Esophagus muscularis mucosa (tissue), 4 donors: ENCODE measurements at regions not wholly inside any gene's neighbourhood (a gene's known extent, or its start where the extent isn't known, plus 50 kb on each side); places are given as distances from the start of the nearest gene placed in this dataset.

Experiments used
- DNase-seq: peaks from one replicate; pipeline ENCODE4 v3.0.0-alpha.2; 2017; ENCODE audit errors: extremely low spot score
- H3K27ac ChIP-seq, 4 donors: fragments of 200-600 bp; sonication (generic); replicated peaks in 1 of 4; 1 replicate in 3 of 4; 2 replicates in 1 of 4; pipeline ENCODE4 v1.5.1; 2016 to 2019; ENCODE audit warnings: mild to moderate bottlenecking in 1 of 4
- H3K27me3 ChIP-seq, 4 donors: fragments of 200-600 bp; sonication (generic); one replicate each; pipeline versions ENCODE4 v1.5.1 to v1.6.0; 2016 to 2019
- H3K36me3 ChIP-seq, 4 donors: fragments of 200-600 bp; sonication (generic); one replicate each; pipeline ENCODE4 v1.5.1; 2016 to 2019
- H3K4me1 ChIP-seq, 4 donors: fragments of 200-600 bp; sonication (generic); one replicate each; pipeline ENCODE4 v1.5.1; 2016 to 2019
- H3K4me3 ChIP-seq, 4 donors: fragments of 200-600 bp; sonication (generic); 1 replicate in 2 of 4; 2 replicates in 2 of 4; pipeline ENCODE4 v1.5.1; 2016 to 2019; ENCODE audit warnings: mild to moderate bottlenecking in 4 of 4, moderate library complexity in 1 of 4
- H3K9me3 ChIP-seq, 4 donors: fragments of 200-600 bp; sonication (generic); 1 replicate in 3 of 4; 2 replicates in 1 of 4; pipeline ENCODE4 v1.5.1; 2016 to 2019
- CTCF ChIP-seq, 3 experiments: fragments of 200-600 bp in 2 of 3; fragments of 450-650 bp in 1 of 3; sonication (generic) in 2 of 3; IDR thresholded peaks; one replicate each; pipeline ENCODE4 v1.5.1; 2017 to 2019; ENCODE audit warnings: antibody characterized with exemption in 3 of 3, mild to moderate bottlenecking in 2 of 3, moderate library complexity in 1 of 3
- EP300 ChIP-seq: sonication (generic); formaldehyde crosslinking; IDR thresholded peaks from one replicate; pipeline ENCODE4 v1.6.1; 2017; ENCODE audit warnings: antibody characterized with exemption
- POLR2A ChIP-seq: fragments of 450-650 bp; IDR thresholded peaks from one replicate; pipeline ENCODE4 v1.6.1; 2017; ENCODE audit warnings: antibody characterized with exemption, moderate library complexity, mild to moderate bottlenecking, low read depth
- POLR2AphosphoS5 ChIP-seq, 2 donors: sonication (generic); formaldehyde crosslinking; IDR thresholded peaks; one replicate each; pipeline ENCODE4 v1.6.1; 2017; ENCODE audit warnings: antibody characterized with exemption in 2 of 2
- WGBS: methylation state at CpG from one replicate; pipeline ENCODE4 v1.1.5; 2018; 5-methylcytosine and 5-hydroxymethylcytosine counted together
- intact Hi-C: fragments of 100-400 bp; cut with DNase I; formaldehyde crosslinking; loops from one replicate; pipeline ENCODE4 v1.15.1; 2023

- H3K27ac ChIP-seq = no peak overlapping the region
- no peak overlapping the region for H3K4me3 ChIP-seq
- H3K9me3 ChIP-seq = no peaks in the 10 kb centered on the region
- intact Hi-C loops = no loop called here
- WGBS = 82% methylated on average over 1 of the region's 1 CpG
- TF ChIP-seq POLR2A (no peak), CTCF (IDR thresholded peaks at IDR 0.05) (no peak), POLR2AphosphoS5 (IDR thresholded peaks at IDR 0.05) (no peak)
- H3K4me1 ChIP-seq = no peaks in the 10 kb centered on the region
- H3K27me3 ChIP-seq = no peaks in the 10 kb centered on the region
- H3K36me3 ChIP-seq = no peaks in the 10 kb centered on the region
- DNase-seq = no peak
Observed at GRCh38 chr7:53420550-53420949, 385.1 kb downstream of the POM121L12 start.

GRCh38 chr7:53422291-53422690, 386.9 kb downstream of the POM121L12 start:
- no peak overlapping the region for H3K4me3 ChIP-seq
- no peaks in the 10 kb centered on the region for H3K9me3 ChIP-seq
- TF ChIP-seq CTCF (IDR thresholded peaks at IDR 0.05) (no peak), POLR2AphosphoS5 (IDR thresholded peaks at IDR 0.05) (no peak), EP300 (no peak), POLR2A (no peak)
- H3K4me1 ChIP-seq = no peaks in the 10 kb centered on the region
- intact Hi-C loops = no loop called here
- no peak overlapping the region for H3K27ac ChIP-seq
- H3K36me3 ChIP-seq = no peaks in the 10 kb centered on the region
- 69% methylated on average over 5 of the region's 5 CpGs for WGBS
- no peak for DNase-seq
- H3K27me3 ChIP-seq = no peaks in the 10 kb centered on the region

- TF ChIP-seq EP300 (no peak), POLR2AphosphoS5 (IDR thresholded peaks at IDR 0.05) (no peak), CTCF (IDR thresholded peaks at IDR 0.05) (no peak), POLR2A (no peak)
- no peaks in the 10 kb centered on the region for H3K4me1 ChIP-seq
- no peak overlapping the region for H3K4me3 ChIP-seq
- no peak overlapping the region for H3K27ac ChIP-seq
- H3K27me3 ChIP-seq = no peaks in the 10 kb centered on the region
- no peaks in the 10 kb centered on the region for H3K9me3 ChIP-seq
- DNase-seq = no peak
- no peaks in the 10 kb centered on the region for H3K36me3 ChIP-seq
- intact Hi-C loops = no loop called here
- WGBS = 81% methylated on average over 6 of the region's 6 CpGs
Observed at GRCh38 chr7:53426145-53426750, 390.8 kb downstream of the POM121L12 start.

GRCh38 chr7:53428045-53428444, 392.6 kb downstream of the POM121L12 start:
- H3K9me3 ChIP-seq = no peaks in the 10 kb centered on the region
- DNase-seq = no peak
- H3K4me1 ChIP-seq = no peaks in the 10 kb centered on the region
- no peaks in the 10 kb centered on the region for H3K36me3 ChIP-seq
- H3K27ac ChIP-seq = no peak overlapping the region
- H3K4me3 ChIP-seq = no peak overlapping the region
- WGBS = 81% methylated on average over 5 of the region's 5 CpGs
- no peaks in the 10 kb centered on the region for H3K27me3 ChIP-seq
- intact Hi-C loops = no loop called here
- TF ChIP-seq CTCF (IDR thresholded peaks at IDR 0.05) (no peak), POLR2A (no peak), EP300 (no peak), POLR2AphosphoS5 (IDR thresholded peaks at IDR 0.05) (no peak)

- 89% methylated on average over 4 of the region's 4 CpGs for WGBS
- H3K4me3 ChIP-seq = no peak overlapping the region
- H3K4me1 ChIP-seq = no peaks in the 10 kb centered on the region
- intact Hi-C loops = no loop called here
- H3K9me3 ChIP-seq = no peaks in the 10 kb centered on the region
- no peaks in the 10 kb centered on the region for H3K27me3 ChIP-seq
- H3K36me3 ChIP-seq = no peaks in the 10 kb centered on the region
- TF ChIP-seq POLR2A (no peak), POLR2AphosphoS5 (IDR thresholded peaks at IDR 0.05) (no peak), EP300 (no peak), CTCF (IDR thresholded peaks at IDR 0.05) (no peak)
- H3K27ac ChIP-seq = no peak overlapping the region
- no peak for DNase-seq
Observed at GRCh38 chr7:53431901-53432300, 396.5 kb downstream of the POM121L12 start.
